ENCODE measurements at regions not wholly inside any gene's neighbourhood (a gene's known extent, or its start where the extent isn't known, plus 50 kb on each side); places are given as distances from the start of the nearest gene placed in this dataset.

GRCh38 chr18:2114289-2114688 lies 457.0 kb downstream of the METTL4 start:
- H3K4me3 ChIP-seq (replicated peaks; ENCODE audit: insufficient read depth, low read length) = no peak overlapping the region
- peaks cover 3% of the 10 kb centered on the region for H3K27me3 ChIP-seq (ENCODE audit: insufficient read depth, poor library complexity, severe bottlenecking)
- H3K27ac ChIP-seq (replicated peaks) = no peak overlapping the region
- no peak for DNase-seq (ENCODE audit: low read depth in 1 of 2, low spot score in 1 of 2)
- TF ChIP-seq POLR2AphosphoS5 (IDR thresholded peaks at IDR 0.05; ENCODE audit: low read depth) (no peak), REST (IDR thresholded peaks at IDR 0.05; ENCODE audit: insufficient replicate concordance, low read depth) (no peak), SPI1 (IDR thresholded peaks at IDR 0.05; ENCODE audit: borderline replicate concordance, low read depth) (no peak), GABPA (IDR thresholded peaks at IDR 0.05; ENCODE audit: low read depth) (no peak), CTCF (IDR thresholded peaks at IDR 0.05; ENCODE audit: insufficient read depth, low read length) (no peak)

GRCh38 chr18:2114765-2115164 lies 456.5 kb downstream of the METTL4 start:
- DNase-seq (ENCODE audit: low read depth in 1 of 2, low spot score in 1 of 2) = no peak
- TF ChIP-seq GABPA (IDR thresholded peaks at IDR 0.05; ENCODE audit: low read depth) (no peak), POLR2AphosphoS5 (IDR thresholded peaks at IDR 0.05; ENCODE audit: low read depth) (no peak), CTCF (IDR thresholded peaks at IDR 0.05; ENCODE audit: insufficient read depth, low read length) (no peak), SPI1 (IDR thresholded peaks at IDR 0.05; ENCODE audit: borderline replicate concordance, low read depth) (no peak), REST (IDR thresholded peaks at IDR 0.05; ENCODE audit: insufficient replicate concordance, low read depth) (no peak)
- Histone ChIP-seq H3K4me3 (replicated peaks; ENCODE audit: insufficient read depth, low read length) (no peak overlapping the region), H3K27me3 (ENCODE audit: insufficient read depth, poor library complexity, severe bottlenecking) (peaks cover 3% of the 10 kb centered on the region), H3K27ac (replicated peaks) (no peak overlapping the region)

- H3K27me3 ChIP-seq (ENCODE audit: insufficient read depth, poor library complexity, severe bottlenecking) = peaks cover 2% of the 10 kb centered on the region
- TF ChIP-seq SPI1 (IDR thresholded peaks at IDR 0.05; ENCODE audit: borderline replicate concordance, low read depth) = no peak
- no peak for TF ChIP-seq POLR2AphosphoS5 (IDR thresholded peaks at IDR 0.05; ENCODE audit: low read depth)
- no peak for TF ChIP-seq GABPA (IDR thresholded peaks at IDR 0.05; ENCODE audit: low read depth)
- TF ChIP-seq REST (IDR thresholded peaks at IDR 0.05; ENCODE audit: insufficient replicate concordance, low read depth) = no peak
- TF ChIP-seq CTCF (IDR thresholded peaks at IDR 0.05; ENCODE audit: insufficient read depth, low read length) = no peak
- H3K4me3 ChIP-seq (replicated peaks; ENCODE audit: insufficient read depth, low read length) = no peak overlapping the region
- no peak overlapping the region for H3K27ac ChIP-seq (replicated peaks)
- DNase-seq (ENCODE audit: low read depth in 1 of 2, low spot score in 1 of 2) = no peak
Observed at GRCh38 chr18:2121224-2121623, 450.1 kb downstream of the METTL4 start.

All from HL-60 (cell line).